ENCODE measurements at regions not wholly inside any gene's neighbourhood (a gene's known extent, or its start where the extent isn't known, plus 50 kb on each side); places are given as distances from the start of the nearest gene placed in this dataset.

GRCh38 chr10:113273181-113274163 is 279.4 kb upstream of the HABP2 start:
- TF ChIP-seq POLR2A (IDR thresholded peaks at IDR 0.05): no peak
- TF ChIP-seq EP300 (IDR thresholded peaks at IDR 0.05): no peak

Data from tibial nerve (tissue), 3 donors.